Prostate gland (tissue), 2 donors: ENCODE measurements at regions not wholly inside any gene's neighbourhood (a gene's known extent, or its start where the extent isn't known, plus 50 kb on each side); places are given as distances from the start of the nearest gene placed in this dataset.

Experiments used
- DNase-seq: peaks from one replicate; pipeline ENCODE4 v3.0.0-alpha.2; 2019; ENCODE audit warnings: low spot score
- H3K27ac ChIP-seq, 2 donors: fragments of 200-600 bp; sonication (generic); 2 replicates each; pipeline ENCODE4 v1.5.1; 2017 to 2019
- H3K27me3 ChIP-seq: fragments of 200-600 bp; sonication (generic); replicated peaks from 2 replicates; pipeline ENCODE4 v1.5.1; 2019; ENCODE audit not compliant: insufficient read depth
- H3K36me3 ChIP-seq, 2 donors: fragments of 200-600 bp; sonication (generic); 1 replicate in 1 of 2; 2 replicates in 1 of 2; pipeline versions ENCODE4 v1.5.1 to v1.8.1; 2017 to 2019
- H3K4me1 ChIP-seq: fragments of 200-600 bp; sonication (generic); replicated peaks from 2 replicates; pipeline ENCODE4 v1.5.1; 2019
- H3K4me3 ChIP-seq, 2 donors: fragments of 200-600 bp; sonication (generic); 2 replicates each; pipeline ENCODE4 v1.5.1; 2017 to 2019
- H3K9me3 ChIP-seq: fragments of 200-600 bp; sonication (generic); 2 replicates; pipeline ENCODE4 v1.5.1; 2017
- POLR2A ChIP-seq: fragments of 450-650 bp; IDR thresholded peaks from one replicate; pipeline ENCODE4 v1.6.1; 2016; ENCODE audit warnings: antibody characterized with exemption, mild to moderate bottlenecking
- POLR2AphosphoS5 ChIP-seq: sonication (generic); formaldehyde crosslinking; IDR thresholded peaks from one replicate; pipeline ENCODE4 v1.6.1; 2017; ENCODE audit warnings: antibody characterized with exemption
- WGBS: methylation state at CpG from one replicate; pipeline ENCODE4 v1.1.5; 2018; 5-methylcytosine and 5-hydroxymethylcytosine counted together
- intact Hi-C: fragments of 100-400 bp; cut with DNase I; formaldehyde crosslinking; loops from one replicate; pipeline ENCODE4 v1.14.2; 2022
- TF ChIP-seq, protein P1 (sequence below), 4 experiments: fragments of 200-600 bp in 2 of 4; fragments of 450-650 bp in 2 of 4; sonication (generic) in 2 of 4; IDR thresholded peaks; 1 replicate in 3 of 4; 2 replicates in 1 of 4; pipeline ENCODE4 v1.5.1; 2016 to 2019; ENCODE audit warnings: antibody characterized with exemption in 4 of 4, mild to moderate bottlenecking in 2 of 4, moderate library complexity in 2 of 4

DNA sequence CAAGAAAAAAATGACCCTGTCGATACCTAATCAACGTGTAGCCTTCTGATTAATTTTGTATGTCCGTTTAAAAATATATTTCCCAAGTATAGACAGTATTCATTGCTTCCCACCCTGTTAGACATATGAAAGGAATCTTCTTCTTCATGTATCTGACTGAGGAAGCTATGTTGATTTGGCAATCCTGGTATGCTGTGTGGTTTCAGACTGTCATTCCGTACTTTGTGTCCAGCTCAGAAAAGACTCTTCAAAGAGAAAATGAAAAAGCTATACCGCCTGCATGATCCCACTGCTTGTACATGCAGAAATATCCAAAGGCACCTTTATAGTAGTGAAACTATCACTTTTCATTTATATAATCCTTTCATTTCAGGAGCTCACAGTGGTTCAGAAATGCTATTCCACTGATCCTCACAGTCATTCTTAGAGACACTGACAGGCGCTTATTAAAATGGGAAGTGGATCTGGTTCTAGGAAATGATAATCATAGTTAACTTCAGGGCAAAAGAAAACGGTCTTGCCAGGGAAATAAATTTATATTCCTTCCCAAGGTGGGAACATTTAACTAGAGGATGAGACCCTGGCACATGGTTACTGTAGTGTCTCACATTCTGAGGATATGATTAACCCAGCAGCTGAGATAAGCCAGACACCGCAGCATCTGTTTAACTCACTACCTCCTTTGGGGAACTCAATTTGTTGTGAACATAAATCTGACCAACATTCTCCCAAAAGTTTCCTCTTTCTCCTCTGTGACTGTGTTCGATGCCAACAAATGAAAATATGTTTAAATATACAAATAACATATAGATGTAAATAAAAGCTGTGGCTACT lies 599.2 kb upstream of the LUZP2 start:
- Histone ChIP-seq H3K27ac (no peak overlapping the region), H3K36me3 (no peaks in the 10 kb centered on the region), H3K4me3 (no peak overlapping the region), H3K9me3 (no peaks in the 10 kb centered on the region), H3K4me1 (no peaks in the 10 kb centered on the region), H3K27me3 (no peaks in the 10 kb centered on the region)
- intact Hi-C loops: no loop called here
- 70% methylated on average over 9 of the region's 9 CpGs for WGBS
- TF ChIP-seq POLR2A: no peak
- TF ChIP-seq POLR2AphosphoS5: no peak
- TF ChIP-seq, protein P1, sequence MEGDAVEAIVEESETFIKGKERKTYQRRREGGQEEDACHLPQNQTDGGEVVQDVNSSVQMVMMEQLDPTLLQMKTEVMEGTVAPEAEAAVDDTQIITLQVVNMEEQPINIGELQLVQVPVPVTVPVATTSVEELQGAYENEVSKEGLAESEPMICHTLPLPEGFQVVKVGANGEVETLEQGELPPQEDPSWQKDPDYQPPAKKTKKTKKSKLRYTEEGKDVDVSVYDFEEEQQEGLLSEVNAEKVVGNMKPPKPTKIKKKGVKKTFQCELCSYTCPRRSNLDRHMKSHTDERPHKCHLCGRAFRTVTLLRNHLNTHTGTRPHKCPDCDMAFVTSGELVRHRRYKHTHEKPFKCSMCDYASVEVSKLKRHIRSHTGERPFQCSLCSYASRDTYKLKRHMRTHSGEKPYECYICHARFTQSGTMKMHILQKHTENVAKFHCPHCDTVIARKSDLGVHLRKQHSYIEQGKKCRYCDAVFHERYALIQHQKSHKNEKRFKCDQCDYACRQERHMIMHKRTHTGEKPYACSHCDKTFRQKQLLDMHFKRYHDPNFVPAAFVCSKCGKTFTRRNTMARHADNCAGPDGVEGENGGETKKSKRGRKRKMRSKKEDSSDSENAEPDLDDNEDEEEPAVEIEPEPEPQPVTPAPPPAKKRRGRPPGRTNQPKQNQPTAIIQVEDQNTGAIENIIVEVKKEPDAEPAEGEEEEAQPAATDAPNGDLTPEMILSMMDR (IDR thresholded peaks at IDR 0.05): no peak
- DNase-seq: no peak

DNA sequence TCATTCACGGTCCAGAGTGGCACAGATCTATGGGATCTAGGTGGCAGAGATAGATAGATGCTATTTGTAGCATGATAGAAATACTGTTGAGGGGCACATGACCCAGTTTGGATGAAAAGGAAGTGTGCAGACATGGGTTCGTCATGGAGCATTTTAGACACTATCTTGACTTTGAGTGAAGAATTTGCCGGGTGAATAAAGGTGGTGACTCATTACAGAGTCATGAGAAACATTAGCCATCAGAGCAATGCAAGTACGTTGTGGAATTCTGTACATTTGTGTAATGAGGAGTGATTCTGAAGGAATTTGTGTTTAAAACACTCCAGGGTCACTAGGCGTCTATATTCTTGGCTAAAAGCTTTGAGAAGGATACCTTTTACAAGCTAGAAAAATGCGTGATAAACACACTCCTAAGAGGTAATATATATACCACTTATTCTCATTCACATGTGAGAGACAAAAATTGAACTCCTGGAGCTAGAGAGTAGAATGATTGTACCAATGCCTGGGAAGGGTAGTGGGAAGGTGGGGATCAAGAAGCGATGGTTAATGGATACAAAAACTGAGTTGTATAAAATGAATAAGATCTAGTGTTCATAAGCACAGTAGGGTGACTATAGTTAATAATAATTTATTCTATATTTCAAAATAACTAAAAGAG lies 593.7 kb upstream of the LUZP2 start:
- H3K4me1 ChIP-seq: no peaks in the 10 kb centered on the region
- H3K27ac ChIP-seq: no peak overlapping the region
- no peak overlapping the region for H3K4me3 ChIP-seq
- H3K27me3 ChIP-seq: no peaks in the 10 kb centered on the region
- H3K9me3 ChIP-seq: no peaks in the 10 kb centered on the region
- WGBS: 55% methylated on average over 7 of the region's 7 CpGs
- DNase-seq: no peak
- H3K36me3 ChIP-seq: no peaks in the 10 kb centered on the region
- intact Hi-C loops: no loop called here
- no peak for TF ChIP-seq POLR2AphosphoS5
- TF ChIP-seq POLR2A: no peak
- TF ChIP-seq, protein P1 (IDR thresholded peaks at IDR 0.05): no peak

DNA sequence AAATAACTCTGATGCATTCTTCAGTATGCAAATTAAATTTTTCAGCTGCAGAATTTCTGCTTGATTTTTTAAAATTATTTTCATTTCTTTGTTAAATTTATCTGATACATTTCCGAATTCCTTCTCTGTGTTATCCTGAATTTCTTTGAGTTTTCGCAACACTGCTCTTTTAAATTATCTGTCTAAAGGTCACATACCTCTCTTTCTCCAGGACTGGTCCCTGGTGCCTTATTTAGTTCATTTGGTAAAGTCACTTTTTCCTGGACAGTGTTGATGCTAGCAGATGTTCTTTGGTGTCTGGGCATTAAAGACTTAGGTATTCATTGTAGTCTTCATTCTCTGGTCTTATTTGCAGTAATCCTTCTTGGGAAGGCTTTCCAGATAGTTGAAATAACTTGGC lies 577.4 kb upstream of the LUZP2 start:
- H3K4me3 ChIP-seq: no peak overlapping the region
- no peak for DNase-seq
- H3K36me3 ChIP-seq: no peaks in the 10 kb centered on the region
- intact Hi-C loops: no loop called here
- no peak overlapping the region for H3K27ac ChIP-seq
- H3K27me3 ChIP-seq: no peaks in the 10 kb centered on the region
- 70% methylated on average over 2 of the region's 2 CpGs for WGBS
- TF ChIP-seq POLR2A: no peak
- TF ChIP-seq POLR2AphosphoS5: no peak
- TF ChIP-seq, protein P1 (IDR thresholded peaks at IDR 0.05): no peak
- H3K4me1 ChIP-seq: no peaks in the 10 kb centered on the region
- H3K9me3 ChIP-seq: no peaks in the 10 kb centered on the region

DNA sequence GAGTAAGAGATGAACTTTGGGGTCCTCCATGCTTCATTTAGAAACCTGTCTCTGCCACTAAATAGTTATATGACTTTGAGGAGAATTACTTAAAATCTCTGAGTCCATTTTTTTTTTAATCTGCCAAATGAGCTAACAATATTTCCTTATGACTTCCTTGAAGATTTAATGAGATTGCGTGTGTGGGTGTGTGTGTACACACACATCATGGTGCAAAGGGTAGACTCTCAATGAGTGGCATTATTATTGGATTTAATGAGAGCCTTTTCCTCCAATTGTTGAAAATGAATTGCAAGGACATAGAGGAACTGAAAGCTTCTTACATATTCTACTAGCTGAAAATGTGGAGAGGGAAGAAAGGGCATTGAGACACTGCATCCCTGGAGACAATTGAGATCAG lies 573.5 kb upstream of the LUZP2 start:
- intact Hi-C loops: no loop called here
- TF ChIP-seq POLR2AphosphoS5: no peak
- TF ChIP-seq, protein P1 (IDR thresholded peaks at IDR 0.05): no peak
- no peak for TF ChIP-seq POLR2A
- Histone ChIP-seq H3K36me3 (no peaks in the 10 kb centered on the region), H3K4me3 (no peak overlapping the region), H3K9me3 (no peaks in the 10 kb centered on the region), H3K27me3 (no peaks in the 10 kb centered on the region), H3K4me1 (no peaks in the 10 kb centered on the region), H3K27ac (no peak overlapping the region)
- no peak for DNase-seq
- WGBS: 63% methylated on average over 1 of the region's 1 CpG

DNA sequence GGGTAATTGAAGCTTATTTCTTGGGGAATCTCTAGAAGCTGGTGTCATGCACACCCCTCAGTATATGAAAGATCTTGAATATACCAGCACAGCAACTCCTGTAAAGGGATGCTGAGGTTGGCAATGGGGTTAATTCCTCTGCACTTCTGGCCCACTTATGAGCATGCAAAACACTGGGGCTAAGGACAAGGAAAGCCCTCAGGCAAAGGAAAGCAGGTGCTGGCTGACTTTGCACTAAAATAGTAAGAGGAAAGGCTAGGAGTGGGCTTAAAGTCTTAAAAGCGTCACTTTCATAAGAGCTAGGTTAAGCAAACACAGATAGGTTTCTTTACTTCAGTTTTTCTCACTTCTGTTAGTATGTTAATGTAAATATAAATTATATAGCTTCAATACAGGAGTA lies 572.6 kb upstream of the LUZP2 start:
- intact Hi-C loops: no loop called here

More for the DNA sequence above, 572.6 kb upstream of the LUZP2 start:
- no peak for TF ChIP-seq POLR2A
- TF ChIP-seq, protein P1 (IDR thresholded peaks at IDR 0.05): no peak
- no peak for TF ChIP-seq POLR2AphosphoS5
- Histone ChIP-seq H3K4me1 (no peaks in the 10 kb centered on the region), H3K27ac (no peak overlapping the region), H3K4me3 (no peak overlapping the region), H3K9me3 (no peaks in the 10 kb centered on the region), H3K27me3 (no peaks in the 10 kb centered on the region), H3K36me3 (no peaks in the 10 kb centered on the region)
- no peak for DNase-seq
- 66% methylated on average over 1 of the region's 1 CpG for WGBS
